Parathyroid adenoma (tissue), 2 donors: ENCODE measurements at regions not wholly inside any gene's neighbourhood (a gene's known extent, or its start where the extent isn't known, plus 50 kb on each side); places are given as distances from the start of the nearest gene placed in this dataset.
"Not testable (repeated sequence)": the region's sequence is repeated elsewhere in the genome, so short reads cannot be mapped to it uniquely, and the experiment has no call there.

Experiments used
- H2AFZ ChIP-seq: fragments of 300-600 bp; sonication (generic); one replicate; pipeline ENCODE4 v1.7.0; 2017; ENCODE audit warnings: antibody characterized with exemption, mild to moderate bottlenecking
- H3K27ac ChIP-seq: fragments of 300-600 bp; sonication (generic); one replicate; pipeline ENCODE4 v1.7.0; 2017
- H3K27me3 ChIP-seq: fragments of 300-600 bp; sonication (generic); one replicate; pipeline ENCODE4 v1.7.0; 2017; ENCODE audit warnings: low read length; ENCODE audit not compliant: control insufficient read depth, insufficient read depth
- H3K36me3 ChIP-seq: fragments of 300-600 bp; sonication (generic); one replicate; pipeline ENCODE4 v1.7.0; 2017; ENCODE audit warnings: low read length; ENCODE audit not compliant: control insufficient read depth, insufficient read depth
- H3K4me1 ChIP-seq: fragments of 300-600 bp; sonication (generic); one replicate; pipeline ENCODE4 v1.7.0; 2017; ENCODE audit warnings: control low read depth
- H3K4me2 ChIP-seq: fragments of 300-600 bp; sonication (generic); one replicate; pipeline ENCODE4 v1.7.0; 2017; ENCODE audit warnings: low read length
- H3K4me3 ChIP-seq: fragments of 300-600 bp; sonication (generic); one replicate; pipeline ENCODE4 v1.7.0; 2017; ENCODE audit warnings: low read depth, low read length
- H3K79me2 ChIP-seq: fragments of 300-600 bp; sonication (generic); one replicate; pipeline ENCODE4 v1.7.0; 2017; ENCODE audit warnings: control low read depth
- H3K9ac ChIP-seq: fragments of 300-600 bp; sonication (generic); one replicate; pipeline ENCODE4 v1.7.0; 2017; ENCODE audit warnings: mild to moderate bottlenecking
- H3K9me3 ChIP-seq: fragments of 300-600 bp; sonication (generic); one replicate; pipeline ENCODE4 v1.7.0; 2017; ENCODE audit warnings: low read length; ENCODE audit not compliant: control insufficient read depth
- CTCF ChIP-seq: fragments of 300-600 bp; sonication (generic); IDR thresholded peaks from one replicate; pipeline ENCODE4 v1.7.0; 2017; ENCODE audit warnings: antibody characterized with exemption, mild to moderate bottlenecking
- donor health status: primary hyperparathyroidism.

GRCh38 chr15:77893246-77893645 lies 184.3 kb downstream of the TBC1D2B start:
- not testable (repeated sequence) for H3K4me3 ChIP-seq

GRCh38 chr15:77892335-77892734 lies 185.2 kb downstream of the TBC1D2B start:
- Histone ChIP-seq H2AFZ (no peak overlapping the region), H3K9ac (no peak overlapping the region), H3K4me3 (no peak overlapping the region), H3K4me1 (no peaks in the 10 kb centered on the region), H3K36me3 (no peaks in the 10 kb centered on the region), H3K27me3 (no peaks in the 10 kb centered on the region), H3K9me3 (no peaks in the 10 kb centered on the region), H3K79me2 (no peaks in the 10 kb centered on the region), H3K27ac (no peak overlapping the region), H3K4me2 (no peak overlapping the region)
- no peak for TF ChIP-seq CTCF

More at GRCh38 chr15:77893246-77893645, 184.3 kb downstream of the TBC1D2B start:
- H3K9ac ChIP-seq, H3K4me2 ChIP-seq, H3K79me2 ChIP-seq, H3K9me3 ChIP-seq, H3K36me3 ChIP-seq, H2AFZ ChIP-seq, H3K4me1 ChIP-seq, H3K27me3 ChIP-seq, H3K27ac ChIP-seq: not testable (repeated sequence)

- not testable (repeated sequence) for H3K9me3 ChIP-seq, H3K4me2 ChIP-seq, H3K36me3 ChIP-seq, H3K4me1 ChIP-seq, H3K4me3 ChIP-seq, H2AFZ ChIP-seq, H3K27me3 ChIP-seq, H3K79me2 ChIP-seq, H3K9ac ChIP-seq, H3K27ac ChIP-seq
Observed at GRCh38 chr15:77891862-77892261, 185.6 kb downstream of the TBC1D2B start.

DNA sequence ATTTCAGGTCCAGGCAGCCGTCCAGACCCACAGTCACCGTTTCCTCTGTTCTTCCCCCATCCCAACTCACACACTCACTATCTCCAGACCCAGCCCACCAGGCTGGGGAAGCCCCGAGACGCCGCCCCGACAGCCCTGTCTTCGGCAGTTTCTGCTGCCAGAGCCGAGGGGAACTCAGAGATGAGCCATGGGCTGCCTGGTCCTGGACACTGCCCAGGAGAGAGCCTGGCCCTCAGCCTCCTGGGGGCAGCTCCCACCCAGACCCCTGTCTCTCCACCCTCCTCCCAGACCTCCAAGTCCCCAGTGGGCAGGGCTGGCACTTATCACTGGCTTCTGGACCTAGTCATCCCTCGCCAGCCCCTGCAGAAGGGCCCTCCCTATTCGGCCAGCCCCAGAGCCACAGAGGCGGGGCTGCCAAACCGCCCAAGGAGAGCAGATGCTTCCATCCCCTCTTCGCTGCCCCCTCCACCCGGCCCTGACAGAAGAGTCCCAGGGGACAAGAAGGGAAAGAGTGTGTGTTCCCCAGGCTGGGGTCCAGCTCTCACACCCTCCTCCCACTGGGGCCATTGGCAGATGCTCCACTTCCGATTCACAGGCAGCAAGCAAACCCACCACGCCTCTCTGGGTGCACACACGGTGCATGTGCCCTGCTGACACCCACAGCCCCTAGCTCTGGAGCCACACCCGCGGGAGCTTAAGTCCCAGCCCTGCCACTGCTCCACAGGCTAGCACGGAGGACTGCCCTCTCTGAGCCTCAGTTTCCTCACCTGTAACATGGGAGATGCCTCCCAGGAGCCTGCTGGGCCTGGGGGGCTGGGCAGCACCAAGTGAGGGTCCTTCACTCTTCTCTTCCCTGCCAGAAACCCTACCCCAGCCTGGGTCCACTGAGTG lies 186.4 kb downstream of the TBC1D2B start:
- H3K9me3 ChIP-seq, H3K9ac ChIP-seq, H3K27me3 ChIP-seq, H3K4me2 ChIP-seq, H2AFZ ChIP-seq, H3K4me3 ChIP-seq, H3K4me1 ChIP-seq, H3K79me2 ChIP-seq, H3K27ac ChIP-seq, H3K36me3 ChIP-seq: not testable (repeated sequence)

DNA sequence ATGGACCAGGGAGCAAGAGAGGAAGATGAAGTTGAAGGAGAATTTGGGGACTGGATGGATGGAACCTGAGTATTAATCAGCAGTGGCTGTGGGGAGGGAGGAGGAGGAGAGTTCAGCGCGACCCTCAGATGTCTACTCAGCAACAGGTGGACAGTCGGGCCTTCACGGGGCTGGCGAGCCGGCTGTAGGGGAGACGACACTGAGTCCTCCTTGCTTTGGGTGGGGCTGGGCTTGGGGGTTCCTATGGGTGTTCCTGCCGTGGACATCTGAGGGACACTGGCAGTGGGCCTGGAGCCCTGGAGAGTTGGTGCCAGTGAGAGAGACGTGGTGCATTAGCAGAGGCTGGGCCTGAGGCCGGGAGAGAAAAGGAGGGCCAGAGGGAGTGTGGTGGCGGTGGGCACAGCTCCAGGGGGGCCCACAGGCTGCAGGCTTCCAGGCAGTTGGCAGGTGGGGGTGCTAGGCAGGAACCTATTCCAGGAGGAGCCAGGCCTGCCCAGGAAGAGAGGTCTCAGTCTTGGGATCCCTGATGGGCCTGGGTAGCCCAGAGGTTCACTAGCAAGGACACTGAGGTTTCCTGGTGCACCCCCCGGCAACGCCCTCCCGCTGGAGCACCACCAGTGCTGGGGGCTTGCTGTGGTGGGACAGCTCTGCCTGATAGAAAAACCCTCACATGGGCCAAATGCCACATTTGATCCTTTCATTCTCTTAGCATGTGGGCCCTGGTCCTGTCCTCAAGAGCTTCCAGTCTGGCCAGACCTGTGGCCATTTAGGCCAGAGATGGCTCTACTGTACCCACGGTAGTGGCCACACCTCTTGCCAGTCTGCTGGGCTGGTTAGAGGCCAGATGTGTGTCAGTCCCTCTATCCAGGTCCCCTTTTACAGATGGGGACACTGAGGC lies 187.4 kb downstream of the TBC1D2B start:
- not testable (repeated sequence) for H2AFZ ChIP-seq, H3K9ac ChIP-seq, H3K9me3 ChIP-seq, H3K4me3 ChIP-seq, H3K27ac ChIP-seq, H3K4me1 ChIP-seq, H3K27me3 ChIP-seq, H3K79me2 ChIP-seq, H3K4me2 ChIP-seq, H3K36me3 ChIP-seq

- TF ChIP-seq CTCF: no peak
- H3K4me2 ChIP-seq: no peak overlapping the region
- no peaks in the 10 kb centered on the region for H3K4me1 ChIP-seq
- no peak overlapping the region for H3K4me3 ChIP-seq
- no peaks in the 10 kb centered on the region for H3K36me3 ChIP-seq
- H3K27ac ChIP-seq: no peak overlapping the region
- no peak overlapping the region for H3K9ac ChIP-seq
- H3K9me3 ChIP-seq: no peaks in the 10 kb centered on the region
- no peak overlapping the region for H2AFZ ChIP-seq
- no peaks in the 10 kb centered on the region for H3K27me3 ChIP-seq
- H3K79me2 ChIP-seq: no peaks in the 10 kb centered on the region
Observed at GRCh38 chr15:77889009-77889806, 188.3 kb downstream of the TBC1D2B start.

DNA sequence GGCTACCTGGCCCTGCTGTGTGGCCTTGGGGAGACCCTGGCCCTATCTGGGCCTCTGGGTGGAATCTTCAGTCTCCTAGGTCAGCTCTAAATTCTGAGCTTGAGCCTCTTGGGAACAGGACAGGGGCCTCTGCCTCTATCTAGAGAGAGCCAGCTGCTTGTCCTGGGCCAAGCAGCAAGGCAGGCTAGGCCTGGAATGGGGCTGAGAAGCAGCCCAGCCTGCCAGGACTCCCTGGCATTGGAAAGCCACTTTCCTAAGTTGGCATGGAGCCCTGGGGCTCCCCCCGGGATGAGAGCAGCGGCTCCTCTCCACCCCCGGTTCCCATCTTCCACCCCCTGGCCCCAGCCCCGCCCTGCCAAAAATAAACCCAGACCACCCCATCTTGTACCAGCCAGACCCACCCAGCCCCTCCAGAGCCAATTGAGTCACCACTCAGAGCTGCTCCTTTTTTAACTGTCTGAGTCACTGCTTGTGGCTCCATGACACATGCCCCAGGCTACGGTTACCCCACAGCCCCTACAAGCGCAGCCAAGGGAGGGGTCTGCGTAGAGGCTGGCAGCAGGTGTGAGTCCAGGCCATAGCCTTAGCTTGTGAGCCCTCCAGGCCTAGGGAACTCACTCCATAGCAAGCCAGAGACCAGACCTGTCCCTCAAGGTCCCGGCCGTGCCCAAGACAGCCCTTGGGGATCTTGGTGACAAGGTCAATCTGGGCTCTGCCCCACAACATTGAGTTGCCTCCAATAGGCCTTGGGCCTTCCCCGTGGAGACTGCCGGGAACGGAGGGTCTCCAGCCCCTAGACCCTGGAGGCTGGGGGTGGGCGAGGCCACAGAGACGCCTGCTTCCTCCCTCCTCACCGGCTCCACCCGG lies 189.7 kb downstream of the TBC1D2B start:
- H3K79me2 ChIP-seq, H3K9me3 ChIP-seq, H3K36me3 ChIP-seq, H3K4me1 ChIP-seq, H3K27ac ChIP-seq, H3K4me3 ChIP-seq, H3K27me3 ChIP-seq, H3K4me2 ChIP-seq, H3K9ac ChIP-seq, H2AFZ ChIP-seq: not testable (repeated sequence)
